CD14-positive monocyte (primary cell): ENCODE measurements at regions not wholly inside any gene's neighbourhood (a gene's known extent, or its start where the extent isn't known, plus 50 kb on each side); places are given as distances from the start of the nearest gene placed in this dataset.

ENCODE experiments used
- DNase-seq, 3 donors: peaks; one replicate each; pipeline ENCODE4 v3.0.0-alpha.2; 2011 to 2022
- H2AFZ ChIP-seq: 2 replicates; pipeline ENCODE4 v1.6.0; 2012; ENCODE audit warnings: mild to moderate bottlenecking, low read depth, low read length, inconsistent platforms; ENCODE audit not compliant: insufficient read depth, poor library complexity, severe bottlenecking
- H3K27ac ChIP-seq, 2 donors: 1 replicate in 1 of 2; 2 replicates in 1 of 2; pipeline ENCODE4 v1.5.1; 2012 to 2013; ENCODE audit warnings: low read length in 2 of 2, control low read depth in 1 of 2, inconsistent platforms in 1 of 2, low read depth in 1 of 2, mild to moderate bottlenecking in 1 of 2
- H3K27me3 ChIP-seq, 2 donors: one replicate each; pipeline versions ENCODE4 v1.6.0 to v1.6.1; 2011 to 2013; ENCODE audit warnings: low read length in 2 of 2; ENCODE audit not compliant: control insufficient read depth in 2 of 2, insufficient read depth in 2 of 2
- H3K36me3 ChIP-seq, 2 donors: replicated peaks in 1 of 2; 1 replicate in 1 of 2; 2 replicates in 1 of 2; pipeline versions ENCODE4 v1.5.1 to v1.6.1; 2012 to 2013; ENCODE audit warnings: low read length in 2 of 2, control low read depth in 1 of 2, inconsistent platforms in 1 of 2, mild to moderate bottlenecking in 1 of 2; ENCODE audit not compliant: insufficient read depth in 2 of 2, control insufficient read depth in 1 of 2
- H3K4me1 ChIP-seq, 2 donors: 1 replicate in 1 of 2; 2 replicates in 1 of 2; pipeline versions ENCODE4 v1.5.1 to v1.6.1; 2012 to 2013; ENCODE audit warnings: low read length in 2 of 2, control low read depth in 1 of 2, inconsistent platforms in 1 of 2, mild to moderate bottlenecking in 1 of 2, moderate library complexity in 1 of 2; ENCODE audit not compliant: insufficient read depth in 2 of 2, control insufficient read depth in 1 of 2
- H3K4me2 ChIP-seq: replicated peaks from 2 replicates; pipeline ENCODE3; 2012; ENCODE audit warnings: low read length, moderate library complexity, mild to moderate bottlenecking; ENCODE audit not compliant: poor library complexity, severe bottlenecking; ENCODE audit errors: extremely low read depth
- H3K4me3 ChIP-seq, 3 experiments: fragments of 200-600 bp in 1 of 3; sonication (generic) in 1 of 3; replicated peaks in 1 of 3; 1 replicate in 2 of 3; 2 replicates in 1 of 3; pipeline ENCODE4 v1.5.1; 2011 to 2013; ENCODE audit warnings: low read length in 3 of 3, mild to moderate bottlenecking in 3 of 3, control low read depth in 2 of 3, low read depth in 2 of 3, inconsistent platforms in 1 of 3, moderate library complexity in 1 of 3
- H3K79me2 ChIP-seq: 2 replicates; pipeline ENCODE4 v1.6.0; 2012; ENCODE audit warnings: mild to moderate bottlenecking, control low read depth, inconsistent platforms, low read length, moderate library complexity; ENCODE audit not compliant: insufficient read depth
- H3K9ac ChIP-seq: 2 replicates; pipeline ENCODE4 v1.6.0; 2017; ENCODE audit warnings: low read length, mild to moderate bottlenecking; ENCODE audit not compliant: insufficient read depth, poor library complexity, severe bottlenecking
- H3K9me3 ChIP-seq, 2 donors: replicated peaks in 1 of 2; 1 replicate in 1 of 2; 2 replicates in 1 of 2; pipeline versions ENCODE4 v1.5.1 to v1.6.1; 2012 to 2013; ENCODE audit warnings: low read length in 2 of 2, control low read depth in 1 of 2; ENCODE audit not compliant: control insufficient read depth in 1 of 2, insufficient read depth in 1 of 2
- H4K20me1 ChIP-seq: 2 replicates; pipeline ENCODE4 v1.6.0; 2012; ENCODE audit warnings: mild to moderate bottlenecking, low read length, control low read depth, moderate library complexity; ENCODE audit not compliant: insufficient read depth
- H3K27ac Mint-ChIP-seq, 7 donors: one replicate each; pipeline ENCODE4 v1.8.0; 2020; ENCODE audit warnings: mild to moderate bottlenecking in 7 of 7, mixed read lengths in 7 of 7, moderate library complexity in 6 of 7, inconsistent platforms in 2 of 7
- H3K27me3 Mint-ChIP-seq, 3 donors: one replicate each; pipeline ENCODE4 v1.8.0; 2021 to 2022; ENCODE audit warnings: low read depth in 3 of 3, mild to moderate bottlenecking in 3 of 3, mixed read lengths in 3 of 3, moderate library complexity in 3 of 3, inconsistent platforms in 1 of 3
- H3K36me3 Mint-ChIP-seq, 2 donors: one replicate each; pipeline ENCODE4 v1.8.0; 2020; ENCODE audit warnings: mixed read lengths in 2 of 2, inconsistent platforms in 1 of 2, mild to moderate bottlenecking in 1 of 2
- H3K4me1 Mint-ChIP-seq: one replicate; pipeline ENCODE4 v1.8.0; 2020; ENCODE audit warnings: mild to moderate bottlenecking, mixed read lengths
- H3K4me3 Mint-ChIP-seq, 2 donors: one replicate each; pipeline ENCODE4 v1.8.0; 2020; ENCODE audit warnings: mild to moderate bottlenecking in 2 of 2, mixed read lengths in 2 of 2, moderate library complexity in 1 of 2
- H3K9me3 Mint-ChIP-seq, 7 donors: one replicate each; pipeline ENCODE4 v1.8.0; 2020 to 2022; ENCODE audit warnings: mixed read lengths in 7 of 7, mild to moderate bottlenecking in 6 of 7, moderate library complexity in 6 of 7, inconsistent platforms in 2 of 7
- CTCF ChIP-seq: fragments of 200-600 bp; IDR thresholded peaks from one replicate; pipeline ENCODE4 v1.8.0; 2022; ENCODE audit warnings: antibody characterized with exemption, mild to moderate bottlenecking
- WGBS: methylation state at CpG from one replicate; pipeline ENCODE4 v1.1.5; 2013; ENCODE audit warnings: missing lambda C conversion rate; ENCODE audit not compliant: insufficient coverage; 5-methylcytosine and 5-hydroxymethylcytosine counted together
- intact Hi-C, 2 donors: fragments of 100-400 bp; cut with micrococcal nuclease; formaldehyde crosslinking; loops; one replicate each; pipeline versions ENCODE4 v1.15.0 to v1.15.1; 2023

- intact Hi-C loops: no loop called here
- H3K4me3 ChIP-seq: no peak overlapping the region
- no peaks in the 10 kb centered on the region for H3K9me3 ChIP-seq
- no peak overlapping the region for H3K9ac ChIP-seq
- no peaks in the 10 kb centered on the region for H3K36me3 Mint-ChIP-seq
- H3K4me3 Mint-ChIP-seq: no peak overlapping the region
- no peaks in the 10 kb centered on the region for H3K27me3 ChIP-seq
- TF ChIP-seq CTCF: no peak
- H4K20me1 ChIP-seq: no peaks in the 10 kb centered on the region
- WGBS: no CpG with 5 or more reads among the region's 1 CpG
- no peak for DNase-seq
- no peaks in the 10 kb centered on the region for H3K79me2 ChIP-seq
- no peaks in the 10 kb centered on the region for H3K4me1 Mint-ChIP-seq
- no peak overlapping the region for H2AFZ ChIP-seq
- no peaks in the 10 kb centered on the region for H3K4me1 ChIP-seq
- peaks cover 0 to 3% (median 0%) of the 10 kb centered on the region in 7 donors for H3K9me3 Mint-ChIP-seq
- no peak overlapping the region for H3K27ac Mint-ChIP-seq
- H3K4me2 ChIP-seq: no peak overlapping the region
- no peak overlapping the region for H3K27ac ChIP-seq
- H3K36me3 ChIP-seq: no peaks in the 10 kb centered on the region
- H3K27me3 Mint-ChIP-seq: peaks cover 0 to 2% (median 0%) of the 10 kb centered on the region in 3 donors
These were observed 204.2 kb upstream of the CASK start for GRCh38 chrX:42127563-42127962.

GRCh38 chrX:42123369-42123768, 200.0 kb upstream of the CASK start:
- no peaks in the 10 kb centered on the region for H3K9me3 ChIP-seq
- Mint-ChIP-seq H3K9me3 (peaks cover 0 to 3% (median 0%) of the 10 kb centered on the region in 7 donors), H3K27me3 (peaks cover 0 to 2% (median 2%) of the 10 kb centered on the region in 3 donors), H3K4me3 (no peak overlapping the region), H3K4me1 (no peaks in the 10 kb centered on the region), H3K27ac (no peak overlapping the region), H3K36me3 (no peaks in the 10 kb centered on the region)
- intact Hi-C loops: no loop called here
- no peak for TF ChIP-seq CTCF
- no peak overlapping the region for H3K27ac ChIP-seq
- H2AFZ ChIP-seq: no peak overlapping the region
- H3K36me3 ChIP-seq: no peaks in the 10 kb centered on the region
- H3K79me2 ChIP-seq: no peaks in the 10 kb centered on the region
- DNase-seq: no peak
- H3K4me1 ChIP-seq: no peaks in the 10 kb centered on the region
- H3K4me3 ChIP-seq: no peak overlapping the region
- no peak overlapping the region for H3K9ac ChIP-seq
- H3K4me2 ChIP-seq: no peak overlapping the region
- no peaks in the 10 kb centered on the region for H3K27me3 ChIP-seq
- no peaks in the 10 kb centered on the region for H4K20me1 ChIP-seq
- WGBS: no CpG with 5 or more reads among the region's 4 CpGs
